Esophagus (tissue), 2 donors: ENCODE measurements at regions not wholly inside any gene's neighbourhood (a gene's known extent, or its start where the extent isn't known, plus 50 kb on each side); places are given as distances from the start of the nearest gene placed in this dataset.

ENCODE experiments used
- H3K27ac ChIP-seq, 2 donors: one replicate each; pipeline ENCODE4 v1.5.1; 2013; ENCODE audit warnings: low read depth in 2 of 2, mild to moderate bottlenecking in 2 of 2, inconsistent platforms in 1 of 2, low read length in 1 of 2, moderate library complexity in 1 of 2
- H3K27me3 ChIP-seq, 2 donors: one replicate each; pipeline ENCODE4 v1.6.1; 2013; ENCODE audit warnings: low read length in 2 of 2, control low read depth in 1 of 2, mild to moderate bottlenecking in 1 of 2; ENCODE audit not compliant: insufficient read depth in 2 of 2, control insufficient read depth in 1 of 2
- H3K36me3 ChIP-seq, 2 donors: one replicate each; pipeline ENCODE4 v1.6.1; 2013; ENCODE audit warnings: low read length in 1 of 2; ENCODE audit not compliant: control insufficient read depth in 2 of 2, insufficient read depth in 2 of 2
- H3K4me1 ChIP-seq, 2 donors: one replicate each; pipeline ENCODE4 v1.6.1; 2013; ENCODE audit warnings: low read length in 1 of 2; ENCODE audit not compliant: control insufficient read depth in 2 of 2, insufficient read depth in 2 of 2
- H3K4me3 ChIP-seq, 2 donors: one replicate each; pipeline ENCODE4 v1.5.1; 2013; ENCODE audit warnings: low read length in 2 of 2, mild to moderate bottlenecking in 2 of 2, low read depth in 1 of 2, moderate library complexity in 1 of 2
- H3K9me3 ChIP-seq, 2 donors: one replicate each; pipeline ENCODE4 v1.6.1; 2013; ENCODE audit warnings: mild to moderate bottlenecking in 2 of 2, low read depth in 1 of 2, low read length in 1 of 2, moderate library complexity in 1 of 2; ENCODE audit not compliant: control insufficient read depth in 2 of 2, insufficient read depth in 1 of 2
- WGBS, 2 donors: extraction: QIAGEN DNeasy Blood & Tissue Kit; methylation state at CpG; one replicate each; pipeline ENCODE4 v1.1.7; 2013; 5-methylcytosine and 5-hydroxymethylcytosine counted together
- donor health status: healthy with polysubstance abuse.
- donor health status: Bipolar disorder and iron deficiency.

GRCh38 chr1:221994939-221995338 lies 253.1 kb upstream of the DUSP10 start:
- no peak overlapping the region for H3K27ac ChIP-seq

GRCh38 chr1:221994274-221994698 lies 252.4 kb upstream of the DUSP10 start:
- H3K4me3 ChIP-seq = no peak overlapping the region
- no peaks in the 10 kb centered on the region for H3K36me3 ChIP-seq
- no peaks in the 10 kb centered on the region for H3K9me3 ChIP-seq
- no peaks in the 10 kb centered on the region for H3K27me3 ChIP-seq
- H3K4me1 ChIP-seq = no peaks in the 10 kb centered on the region
- H3K27ac ChIP-seq = peak overlapping the region in 1 of 2 donors; percentile 3

More at GRCh38 chr1:221994939-221995338, 253.1 kb upstream of the DUSP10 start:
- H3K4me3 ChIP-seq = no peak overlapping the region
- H3K36me3 ChIP-seq = no peaks in the 10 kb centered on the region
- no peaks in the 10 kb centered on the region for H3K9me3 ChIP-seq
- no peaks in the 10 kb centered on the region for H3K4me1 ChIP-seq
- WGBS, 2 donors = 61 to 67% methylated on average over 4 of the region's 4 CpGs
- no peaks in the 10 kb centered on the region for H3K27me3 ChIP-seq

- no peak overlapping the region for H3K4me3 ChIP-seq
- H3K36me3 ChIP-seq = no peaks in the 10 kb centered on the region
- no peaks in the 10 kb centered on the region for H3K27me3 ChIP-seq
- no peaks in the 10 kb centered on the region for H3K9me3 ChIP-seq
- H3K27ac ChIP-seq = no peak overlapping the region
- H3K4me1 ChIP-seq = no peaks in the 10 kb centered on the region
These were observed 251.6 kb upstream of the DUSP10 start for GRCh38 chr1:221993444-221993948.

GRCh38 chr1:221992427-221992826 lies 250.5 kb upstream of the DUSP10 start:
- 73 to 81% methylated on average over 2 of the region's 2 CpGs for WGBS, 2 donors

GRCh38 chr1:221991221-221991620 lies 249.3 kb upstream of the DUSP10 start:
- no peaks in the 10 kb centered on the region for H3K4me1 ChIP-seq
- H3K27ac ChIP-seq = no peak overlapping the region
- no peaks in the 10 kb centered on the region for H3K9me3 ChIP-seq
- no peak overlapping the region for H3K4me3 ChIP-seq
- 63 to 69% methylated on average over 1 of the region's 1 CpG for WGBS, 2 donors
- H3K27me3 ChIP-seq = no peaks in the 10 kb centered on the region
- H3K36me3 ChIP-seq = no peaks in the 10 kb centered on the region

More at GRCh38 chr1:221992427-221992826, 250.5 kb upstream of the DUSP10 start:
- Histone ChIP-seq H3K27me3 (no peaks in the 10 kb centered on the region), H3K4me1 (no peaks in the 10 kb centered on the region), H3K27ac (no peak overlapping the region), H3K4me3 (no peak overlapping the region), H3K9me3 (no peaks in the 10 kb centered on the region), H3K36me3 (no peaks in the 10 kb centered on the region)

GRCh38 chr1:221989741-221990140 lies 247.9 kb upstream of the DUSP10 start:
- 60 to 67% methylated on average over 1 of the region's 1 CpG for WGBS, 2 donors
- Histone ChIP-seq H3K27ac (no peak overlapping the region), H3K36me3 (no peaks in the 10 kb centered on the region), H3K9me3 (no peaks in the 10 kb centered on the region), H3K4me3 (no peak overlapping the region), H3K4me1 (no peaks in the 10 kb centered on the region), H3K27me3 (no peaks in the 10 kb centered on the region)

GRCh38 chr1:221988829-221989228 lies 246.9 kb upstream of the DUSP10 start:
- no peaks in the 10 kb centered on the region for H3K9me3 ChIP-seq
- H3K27me3 ChIP-seq = no peaks in the 10 kb centered on the region
- H3K4me1 ChIP-seq = no peaks in the 10 kb centered on the region
- no peak overlapping the region for H3K4me3 ChIP-seq
- no peaks in the 10 kb centered on the region for H3K36me3 ChIP-seq
- H3K27ac ChIP-seq = no peak overlapping the region

GRCh38 chr1:221987860-221988520 lies 246.1 kb upstream of the DUSP10 start:
- Histone ChIP-seq H3K27me3 (no peaks in the 10 kb centered on the region), H3K4me3 (no peak overlapping the region), H3K9me3 (no peaks in the 10 kb centered on the region), H3K4me1 (no peaks in the 10 kb centered on the region), H3K27ac (no peak overlapping the region), H3K36me3 (no peaks in the 10 kb centered on the region)
- WGBS, 2 donors = 31 to 52% methylated on average over 6 of the region's 6 CpGs

- Histone ChIP-seq H3K4me3 (no peak overlapping the region), H3K27me3 (no peaks in the 10 kb centered on the region), H3K27ac (no peak overlapping the region), H3K9me3 (no peaks in the 10 kb centered on the region), H3K36me3 (no peaks in the 10 kb centered on the region), H3K4me1 (no peaks in the 10 kb centered on the region)
- WGBS, 2 donors = 68 to 81% methylated on average over 1 of the region's 1 CpG
These were observed 241.6 kb upstream of the DUSP10 start for GRCh38 chr1:221983444-221983843.

- H3K27me3 ChIP-seq = no peaks in the 10 kb centered on the region
- no peaks in the 10 kb centered on the region for H3K9me3 ChIP-seq
- H3K27ac ChIP-seq = no peak overlapping the region
- no peak overlapping the region for H3K4me3 ChIP-seq
- H3K4me1 ChIP-seq = no peaks in the 10 kb centered on the region
- 98% methylated on average over 1 of the region's 1 CpG for WGBS, 2 donors
- no peaks in the 10 kb centered on the region for H3K36me3 ChIP-seq
These were observed 239.6 kb upstream of the DUSP10 start for GRCh38 chr1:221981461-221981860.
